NCI-H1092 (cell line): ENCODE measurements at regions not wholly inside any gene's neighbourhood (a gene's known extent, or its start where the extent isn't known, plus 50 kb on each side); places are given as distances from the start of the nearest gene placed in this dataset.
"Not testable (repeated sequence)": the region's sequence is repeated elsewhere in the genome, so short reads cannot be mapped to it uniquely, and the experiment has no call there.

Experiments
- DNase-seq: peaks from one replicate; lab custom pipeline; 2025; lab: John Stamatoyannopoulos, UW

DNA sequence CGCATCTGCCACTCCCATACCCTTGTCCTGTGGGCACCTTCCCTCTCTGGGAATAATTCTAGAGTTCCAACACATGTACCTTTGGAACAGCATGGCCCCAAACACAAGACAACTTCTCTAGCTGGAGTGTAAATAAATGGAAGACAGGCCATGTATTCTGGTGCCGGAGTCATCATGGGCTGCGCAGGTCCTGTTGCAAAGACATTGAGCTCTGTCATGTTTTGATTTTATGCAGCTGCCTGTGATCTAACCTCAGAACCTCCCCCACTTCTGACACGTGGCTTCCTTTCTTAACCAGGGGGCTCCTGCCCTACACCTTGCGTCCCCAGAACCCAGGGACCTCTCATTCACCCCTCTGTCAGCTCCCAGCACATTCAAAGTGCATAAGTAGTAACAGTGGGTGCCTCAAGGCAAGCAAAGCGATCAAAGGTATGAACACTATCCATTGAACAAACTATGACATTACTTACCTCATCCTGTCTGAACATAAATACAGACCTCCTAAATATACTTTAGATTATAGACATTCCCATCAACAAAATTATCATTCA, 219.9 kb downstream of the FGFR2 start:
- no peak for DNase-seq

- DNase-seq, result no peak
Observed at GRCh38 chr10:121379013-121379412, 219.2 kb downstream of the FGFR2 start.

- DNase-seq, result no peak
Observed at GRCh38 chr10:121380211-121380610, 218.0 kb downstream of the FGFR2 start.

GRCh38 chr10:121382029-121382520, 216.2 kb downstream of the FGFR2 start:
- DNase-seq, result not testable (repeated sequence)

GRCh38 chr10:121385136-121385535, 213.1 kb downstream of the FGFR2 start:
- no peak for DNase-seq

- no peak for DNase-seq
Observed at GRCh38 chr10:121392657-121393056, 205.6 kb downstream of the FGFR2 start.

DNA sequence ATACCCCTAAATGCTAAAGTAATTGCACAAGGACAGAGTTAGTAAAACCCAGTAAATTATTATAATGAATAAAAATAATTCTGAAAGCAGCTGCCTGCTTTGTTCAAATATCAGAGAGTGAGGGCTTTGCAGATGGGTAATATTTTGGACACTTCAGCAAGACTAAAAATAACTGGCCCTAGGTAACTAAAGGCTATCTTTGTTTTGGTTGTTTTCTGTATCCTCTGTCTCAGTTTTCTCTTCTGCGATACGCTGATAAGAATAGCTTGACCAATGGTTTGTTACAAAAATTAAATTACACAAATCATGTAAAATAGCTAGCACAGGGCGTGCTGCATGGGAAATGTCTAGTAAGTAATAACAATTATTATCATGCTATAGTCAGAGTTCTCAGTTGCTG, 204.7 kb downstream of the FGFR2 start:
- no peak for DNase-seq

GRCh38 chr10:121400507-121400906, 197.7 kb downstream of the FGFR2 start:
- not testable (repeated sequence) for DNase-seq

DNA sequence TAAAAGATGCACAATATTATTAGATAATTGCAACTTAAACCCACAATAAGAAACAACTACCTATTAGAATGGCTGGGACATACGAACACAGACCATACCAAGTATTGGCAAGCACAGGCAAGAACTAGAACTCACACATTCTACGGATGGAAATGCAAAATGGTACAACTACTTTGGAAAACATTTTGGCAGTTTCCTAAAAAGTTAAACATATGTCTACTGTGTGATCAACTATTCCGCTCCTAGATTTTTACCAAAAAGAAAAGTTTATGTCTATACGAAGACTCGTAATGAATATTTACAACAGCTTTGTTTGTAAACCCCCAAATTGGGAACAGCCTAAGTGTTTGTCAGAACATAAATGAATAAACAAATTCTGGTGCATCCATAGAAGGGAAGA, 194.7 kb downstream of the FGFR2 start:
- no peak for DNase-seq

DNA sequence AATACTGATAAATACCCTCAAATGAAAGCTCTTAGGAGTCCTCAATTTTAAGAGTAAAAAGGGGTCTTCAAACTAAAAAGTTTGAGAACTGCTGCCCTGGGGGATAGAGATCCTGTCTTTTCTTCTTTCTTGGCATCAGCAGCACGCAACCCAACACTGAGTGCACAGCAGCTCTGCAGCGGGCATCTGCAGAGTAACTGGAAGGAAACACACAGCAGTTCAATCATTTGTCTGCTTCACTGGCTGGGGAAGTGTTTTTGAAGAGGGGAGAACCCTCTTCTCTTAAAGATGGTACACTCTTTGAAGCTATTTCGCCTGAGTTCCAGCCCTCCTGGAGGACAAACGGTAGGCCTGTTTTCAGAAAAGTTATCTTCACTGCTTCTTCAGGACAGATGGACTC, 193.6 kb downstream of the FGFR2 start:
- DNase-seq, result no peak

- DNase-seq, result no peak
Observed at GRCh38 chr10:121405096-121405495, 193.1 kb downstream of the FGFR2 start.

DNA sequence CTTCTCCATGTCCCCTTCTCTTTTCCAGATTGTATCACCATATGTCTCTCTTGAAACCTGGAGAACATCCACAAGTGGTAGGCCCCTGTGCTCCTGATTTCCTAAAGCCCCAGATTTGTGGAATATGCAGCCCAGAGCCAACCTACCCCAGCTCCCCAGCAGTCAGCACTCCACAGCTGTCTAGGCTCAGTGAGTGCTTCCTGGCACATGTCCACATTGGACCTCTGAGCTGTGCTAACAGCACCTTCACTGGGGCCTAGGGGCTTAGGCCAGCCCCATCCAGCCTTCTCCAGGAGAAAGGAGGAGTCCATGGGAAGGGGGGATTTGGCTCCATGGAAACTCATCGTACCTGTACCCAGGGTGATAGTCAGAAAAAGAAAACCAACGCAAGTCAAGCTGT, 192.7 kb downstream of the FGFR2 start:
- DNase-seq, result no peak

GRCh38 chr10:121405953-121406352, 192.3 kb downstream of the FGFR2 start:
- no peak for DNase-seq

- DNase-seq, result no peak
Observed at GRCh38 chr10:121406823-121407545, 191.3 kb downstream of the FGFR2 start.

- DNase-seq, result no peak
Observed at GRCh38 chr10:121409466-121410104, 188.7 kb downstream of the FGFR2 start.

DNA sequence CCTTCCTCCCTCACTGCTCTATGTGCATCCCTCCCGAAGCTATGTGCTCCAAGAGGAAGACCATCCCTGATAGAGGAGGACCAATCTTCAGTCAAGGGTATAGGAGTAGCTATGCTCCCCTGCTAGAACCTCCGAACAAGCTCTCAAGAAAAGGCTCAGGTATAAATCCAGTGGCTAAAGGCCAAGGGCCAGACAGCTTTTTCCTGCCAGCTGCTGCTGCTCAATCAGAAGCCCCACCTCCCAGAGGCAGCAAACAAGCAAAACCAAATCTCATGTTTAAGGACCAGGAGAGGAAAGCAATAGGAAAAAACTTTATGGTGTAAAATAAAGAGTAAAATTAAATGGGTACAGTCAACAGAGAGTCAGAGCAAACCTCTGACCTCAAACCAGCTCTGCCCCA, 187.2 kb downstream of the FGFR2 start:
- no peak for DNase-seq

DNA sequence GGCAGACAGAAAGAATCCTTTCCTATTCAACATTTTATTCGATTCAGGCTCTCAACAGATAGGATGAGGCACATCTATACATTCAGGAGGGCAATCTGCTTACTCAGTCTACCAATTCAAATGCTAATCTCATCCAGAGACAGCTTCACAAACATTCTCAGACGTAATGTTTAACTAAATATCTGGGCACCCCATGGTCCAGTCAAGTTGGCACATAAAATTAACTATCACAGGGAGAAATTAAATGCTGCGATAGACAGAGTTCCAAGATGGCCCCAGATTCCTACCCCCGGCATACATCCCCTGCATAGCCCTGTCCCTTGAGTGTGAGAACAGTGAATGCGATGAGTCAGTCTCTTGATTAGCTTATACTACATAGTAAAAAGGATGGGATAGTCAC, 184.3 kb downstream of the FGFR2 start:
- DNase-seq, result no peak

DNA sequence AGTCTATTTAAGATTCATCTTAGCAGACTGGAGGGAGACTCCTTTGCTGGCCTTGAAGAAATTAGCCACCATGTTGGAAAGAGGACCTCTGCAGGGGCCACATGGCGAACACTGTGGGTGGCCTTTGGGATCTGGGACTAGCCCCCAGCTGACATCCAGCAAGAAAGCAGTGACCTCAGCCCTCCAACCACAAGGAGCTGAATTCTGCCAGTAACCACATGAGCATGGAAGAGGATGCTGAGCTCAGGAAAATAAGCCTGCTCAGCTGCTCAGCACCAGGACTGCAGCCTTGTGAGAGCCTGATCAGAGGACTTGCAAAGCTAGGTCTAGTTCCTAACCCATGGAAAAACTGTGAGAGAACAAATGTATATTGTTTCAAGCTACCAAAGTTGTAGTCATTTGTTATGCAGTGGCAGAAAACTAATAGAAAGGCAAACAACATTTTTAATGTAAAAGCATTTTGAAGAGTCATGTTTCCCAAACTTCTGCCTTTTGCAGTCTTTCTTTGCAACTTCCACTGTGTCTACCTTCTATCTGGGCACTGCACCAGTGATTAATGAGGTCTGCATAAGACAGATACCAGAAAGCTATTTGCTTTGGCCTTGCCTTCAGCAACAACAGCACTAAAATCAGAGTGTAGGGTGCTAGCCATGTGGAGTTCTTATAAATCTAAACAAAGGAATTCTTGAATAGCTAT, 183.7 kb downstream of the FGFR2 start:
- no peak for DNase-seq

- no peak for DNase-seq
Observed at GRCh38 chr10:121415063-121415399, 183.2 kb downstream of the FGFR2 start.

GRCh38 chr10:121416071-121416470, 182.2 kb downstream of the FGFR2 start:
- DNase-seq, result no peak

GRCh38 chr10:121417298-121417697, 180.9 kb downstream of the FGFR2 start:
- DNase-seq, result no peak

DNA sequence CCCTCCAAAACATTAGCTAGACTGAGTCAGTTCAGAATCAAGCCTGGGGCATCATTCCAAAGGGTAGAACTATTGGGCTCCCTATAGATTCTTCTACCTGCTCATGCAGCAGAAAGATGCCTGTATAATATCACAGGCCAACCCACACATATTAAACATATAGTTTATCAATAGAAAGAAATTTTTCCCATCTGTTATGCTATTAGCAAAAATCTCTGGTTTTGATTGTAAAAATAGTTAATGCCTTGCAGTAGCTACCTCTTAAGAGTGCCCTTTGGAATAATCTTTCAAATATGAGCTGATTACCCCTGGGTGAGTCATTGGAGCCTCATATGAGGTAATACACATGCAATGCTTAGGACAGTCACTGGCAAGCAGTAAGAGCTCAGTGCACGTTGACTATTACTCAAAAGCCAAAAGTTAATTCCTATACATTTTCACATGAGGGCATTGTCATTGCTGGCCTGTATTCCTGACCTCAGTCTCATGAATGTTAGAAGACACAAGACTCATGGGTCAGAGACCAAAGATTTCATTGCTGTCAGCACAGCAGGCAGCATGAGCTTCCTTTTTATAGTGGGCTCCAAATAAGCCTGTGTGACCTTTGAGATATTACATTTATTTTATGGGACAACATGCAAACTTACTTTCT, 180.0 kb downstream of the FGFR2 start:
- no peak for DNase-seq
